GM21390 (cell line): ENCODE measurements at regions not wholly inside any gene's neighbourhood (a gene's known extent, or its start where the extent isn't known, plus 50 kb on each side); places are given as distances from the start of the nearest gene placed in this dataset.
A peak's percentile ranks its signal among the peaks of the same experiment; 100 is the strongest.
"Not testable (repeated sequence)": the region's sequence is repeated elsewhere in the genome, so short reads cannot be mapped to it uniquely, and the experiment has no call there.

ENCODE experiments used
- ATAC-seq: cut with Tn5 transposase; IDR thresholded peaks from one replicate; pipeline ENCODE4 v1.9.1; 2021; ENCODE audit not compliant: unreplicated experiment

- no peak for ATAC-seq
Observed at GRCh38 chr1:173341971-173342370, 134.8 kb upstream of the TNFSF4 start.

GRCh38 chr1:173342736-173343135, 134.4 kb upstream of the PRDX6 start:
- ATAC-seq: no peak

- no peak for ATAC-seq
Observed at GRCh38 chr1:173344034-173344743, 132.9 kb upstream of the PRDX6 start.

- ATAC-seq: no peak
Observed at GRCh38 chr1:173347282-173347818, 129.8 kb upstream of the PRDX6 start.

- ATAC-seq: not testable (repeated sequence)
Observed at GRCh38 chr1:173352635-173353034, 124.5 kb upstream of the PRDX6 start.

- no peak for ATAC-seq
Observed at GRCh38 chr1:173353350-173353749, 123.8 kb upstream of the PRDX6 start.

GRCh38 chr1:173354937-173355280, 122.2 kb upstream of the PRDX6 start:
- no peak for ATAC-seq

- ATAC-seq: no peak
Observed at GRCh38 chr1:173355281-173356031, 121.7 kb upstream of the PRDX6 start.

GRCh38 chr1:173356191-173356762, 120.9 kb upstream of the PRDX6 start:
- peak; percentile 46 for ATAC-seq

GRCh38 chr1:173360487-173361063, 116.6 kb upstream of the PRDX6 start:
- ATAC-seq: no peak

GRCh38 chr1:173362543-173362942, 114.6 kb upstream of the PRDX6 start:
- no peak for ATAC-seq

GRCh38 chr1:173364827-173365226, 112.3 kb upstream of the PRDX6 start:
- ATAC-seq: no peak

- no peak for ATAC-seq
Observed at GRCh38 chr1:173365341-173365740, 111.8 kb upstream of the PRDX6 start.

GRCh38 chr1:173367136-173367535, 110.0 kb upstream of the PRDX6 start:
- no peak for ATAC-seq

GRCh38 chr1:173370586-173370985, 106.5 kb upstream of the PRDX6 start:
- not testable (repeated sequence) for ATAC-seq

- ATAC-seq: not testable (repeated sequence)
Observed at GRCh38 chr1:173376065-173376464, 101.1 kb upstream of the PRDX6 start.

GRCh38 chr1:173377266-173377665, 99.9 kb upstream of the PRDX6 start:
- ATAC-seq: no peak

GRCh38 chr1:173383351-173383750, 93.8 kb upstream of the PRDX6 start:
- ATAC-seq: no peak

- ATAC-seq: no peak
Observed at GRCh38 chr1:173388352-173388751, 88.8 kb upstream of the PRDX6 start.

- no peak for ATAC-seq
Observed at GRCh38 chr1:173392895-173393658, 84.1 kb upstream of the PRDX6 start.

GRCh38 chr1:173393659-173394000, 83.5 kb upstream of the PRDX6 start:
- ATAC-seq: no peak
